Endothelial cell of umbilical vein (primary cell): ENCODE measurements at regions not wholly inside any gene's neighbourhood (a gene's known extent, or its start where the extent isn't known, plus 50 kb on each side); places are given as distances from the start of the nearest gene placed in this dataset.

Source experiments
- EZH2 ChIP-seq: IDR thresholded peaks from 2 replicates; pipeline ENCODE4 v1.6.1; 2012; ENCODE audit warnings: borderline replicate concordance, low read depth, mild to moderate bottlenecking, moderate library complexity, low read length, inconsistent platforms; ENCODE audit not compliant: severe bottlenecking
- FOS ChIP-seq: IDR thresholded peaks from 2 replicates; pipeline ENCODE4 v1.6.1; 2011; ENCODE audit warnings: mild to moderate bottlenecking, low read length, moderate library complexity, borderline replicate concordance; ENCODE audit not compliant: insufficient read depth
- GATA2 ChIP-seq: IDR thresholded peaks from 2 replicates; pipeline ENCODE4 v1.7.0; 2011; ENCODE audit warnings: low read depth, mild to moderate bottlenecking, moderate library complexity, mixed read lengths, low read length; ENCODE audit not compliant: insufficient read length, insufficient read depth
- JUN ChIP-seq: IDR thresholded peaks from 2 replicates; pipeline ENCODE4 v1.6.1; 2011; ENCODE audit warnings: borderline replicate concordance, low read depth; ENCODE audit not compliant: insufficient read length, insufficient read depth
- MYC ChIP-seq: IDR thresholded peaks from one replicate; pipeline ENCODE4 v1.6.1; 2011; ENCODE audit warnings: mild to moderate bottlenecking, low read depth, low read length
- POLR2A ChIP-seq: IDR thresholded peaks from 2 replicates; pipeline ENCODE4 v1.6.1; 2012; ENCODE audit warnings: low read depth, mild to moderate bottlenecking, control low read depth, low read length
- POLR2AphosphoS5 ChIP-seq: IDR thresholded peaks from 2 replicates; pipeline ENCODE4 v1.6.1; 2012; ENCODE audit warnings: low read depth, mild to moderate bottlenecking, control low read depth, low read length, moderate library complexity; ENCODE audit not compliant: insufficient read depth
- TF ChIP-seq, protein P1 (sequence below), 2 donors: IDR thresholded peaks; 1 replicate in 1 of 2; 2 replicates in 1 of 2; pipeline ENCODE4 v1.5.1; 2011; ENCODE audit warnings: low read length in 2 of 2, mild to moderate bottlenecking in 2 of 2, moderate library complexity in 2 of 2, control low read depth in 1 of 2, inconsistent platforms in 1 of 2, low read depth in 1 of 2; ENCODE audit not compliant: insufficient read depth in 1 of 2; ENCODE audit errors: extremely low read depth in 1 of 2
- TF ChIP-seq, protein P2 (sequence below): IDR thresholded peaks from 2 replicates; pipeline ENCODE4 v1.6.1; 2011; ENCODE audit not compliant: insufficient read depth, insufficient read length

GRCh38 chr2:62382757-62383156, 123.2 kb downstream of the TMEM17 start:
- TF ChIP-seq, protein P1, sequence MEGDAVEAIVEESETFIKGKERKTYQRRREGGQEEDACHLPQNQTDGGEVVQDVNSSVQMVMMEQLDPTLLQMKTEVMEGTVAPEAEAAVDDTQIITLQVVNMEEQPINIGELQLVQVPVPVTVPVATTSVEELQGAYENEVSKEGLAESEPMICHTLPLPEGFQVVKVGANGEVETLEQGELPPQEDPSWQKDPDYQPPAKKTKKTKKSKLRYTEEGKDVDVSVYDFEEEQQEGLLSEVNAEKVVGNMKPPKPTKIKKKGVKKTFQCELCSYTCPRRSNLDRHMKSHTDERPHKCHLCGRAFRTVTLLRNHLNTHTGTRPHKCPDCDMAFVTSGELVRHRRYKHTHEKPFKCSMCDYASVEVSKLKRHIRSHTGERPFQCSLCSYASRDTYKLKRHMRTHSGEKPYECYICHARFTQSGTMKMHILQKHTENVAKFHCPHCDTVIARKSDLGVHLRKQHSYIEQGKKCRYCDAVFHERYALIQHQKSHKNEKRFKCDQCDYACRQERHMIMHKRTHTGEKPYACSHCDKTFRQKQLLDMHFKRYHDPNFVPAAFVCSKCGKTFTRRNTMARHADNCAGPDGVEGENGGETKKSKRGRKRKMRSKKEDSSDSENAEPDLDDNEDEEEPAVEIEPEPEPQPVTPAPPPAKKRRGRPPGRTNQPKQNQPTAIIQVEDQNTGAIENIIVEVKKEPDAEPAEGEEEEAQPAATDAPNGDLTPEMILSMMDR (IDR thresholded peaks at IDR 0.05; ENCODE audit: extremely low read depth in 1 of 2, insufficient read depth in 1 of 2, low read depth in 1 of 2, low read length in 2 of 2), result no peak
- TF ChIP-seq POLR2A (no peak), EZH2 (no peak), FOS (no peak), POLR2AphosphoS5 (no peak), MYC (no peak), JUN (peak; percentile 24), GATA2 (no peak)
- TF ChIP-seq, protein P2, sequence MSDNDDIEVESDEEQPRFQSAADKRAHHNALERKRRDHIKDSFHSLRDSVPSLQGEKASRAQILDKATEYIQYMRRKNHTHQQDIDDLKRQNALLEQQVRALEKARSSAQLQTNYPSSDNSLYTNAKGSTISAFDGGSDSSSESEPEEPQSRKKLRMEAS, result no peak
